Activated CD4-positive, alpha-beta T cell treated with anti-CD3 and anti-CD28 coated beads, Interleukin-2, amount 50 U/mL, for 1 hour (primary cell): ENCODE measurements at regions not wholly inside any gene's neighbourhood (a gene's known extent, or its start where the extent isn't known, plus 50 kb on each side); places are given as distances from the start of the nearest gene placed in this dataset.

Source experiments
- DNase-seq: peaks from one replicate; pipeline ENCODE4 v3.0.0-alpha.2; 2020

- no peak for DNase-seq
These were observed 315.8 kb downstream of the CASP12 start for GRCh38 chr11:104582431-104582830.

- DNase-seq, result no peak
These were observed 316.8 kb downstream of the CASP12 start for GRCh38 chr11:104581246-104581980.

- no peak for DNase-seq
These were observed 324.7 kb downstream of the CASP12 start for GRCh38 chr11:104573441-104573990.

GRCh38 chr11:104572279-104572678 is 326.0 kb downstream of the CASP12 start:
- no peak for DNase-seq

- no peak for DNase-seq
These were observed 328.1 kb downstream of the CASP12 start for GRCh38 chr11:104570078-104570701.

- no peak for DNase-seq
These were observed 332.7 kb downstream of the CASP12 start for GRCh38 chr11:104565583-104565961.

- DNase-seq, result no peak
These were observed 333.2 kb downstream of the CASP12 start for GRCh38 chr11:104564921-104565582.

- DNase-seq, result no peak
These were observed 341.5 kb downstream of the CASP12 start for GRCh38 chr11:104556606-104557301.

- DNase-seq, result no peak
These were observed 349.2 kb downstream of the CASP12 start for GRCh38 chr11:104549019-104549418.

GRCh38 chr11:104547996-104548661 is 350.1 kb downstream of the CASP12 start:
- no peak for DNase-seq

GRCh38 chr11:104546501-104546900 is 351.8 kb downstream of the CASP12 start:
- no peak for DNase-seq

GRCh38 chr11:104541701-104542100 is 356.6 kb downstream of the CASP12 start:
- DNase-seq, result no peak

- DNase-seq, result no peak
These were observed 359.9 kb downstream of the CASP12 start for GRCh38 chr11:104538313-104538712.

GRCh38 chr11:104534278-104534677 is 364.0 kb downstream of the CASP12 start:
- no peak for DNase-seq

GRCh38 chr11:104531894-104532293 is 366.4 kb downstream of the CASP12 start:
- no peak for DNase-seq

- DNase-seq, result no peak
These were observed 367.1 kb upstream of the PDGFD start for GRCh38 chr11:104531075-104531474.

- no peak for DNase-seq
These were observed 366.0 kb upstream of the PDGFD start for GRCh38 chr11:104529906-104530305.

- DNase-seq, result no peak
These were observed 365.3 kb upstream of the PDGFD start for GRCh38 chr11:104529213-104529612.

- no peak for DNase-seq
These were observed 362.1 kb upstream of the PDGFD start for GRCh38 chr11:104526006-104526405.

GRCh38 chr11:104525416-104525815 is 361.5 kb upstream of the PDGFD start:
- DNase-seq, result no peak

- DNase-seq, result no peak
These were observed 360.3 kb upstream of the PDGFD start for GRCh38 chr11:104524254-104524653.

GRCh38 chr11:104523611-104524010 is 359.7 kb upstream of the PDGFD start:
- DNase-seq, result no peak

- DNase-seq, result no peak
These were observed 358.7 kb upstream of the PDGFD start for GRCh38 chr11:104522650-104523049.
